ENCODE measurements at regions not wholly inside any gene's neighbourhood (a gene's known extent, or its start where the extent isn't known, plus 50 kb on each side); places are given as distances from the start of the nearest gene placed in this dataset.
A peak's percentile ranks its signal among the peaks of the same experiment; 100 is the strongest.

DNA sequence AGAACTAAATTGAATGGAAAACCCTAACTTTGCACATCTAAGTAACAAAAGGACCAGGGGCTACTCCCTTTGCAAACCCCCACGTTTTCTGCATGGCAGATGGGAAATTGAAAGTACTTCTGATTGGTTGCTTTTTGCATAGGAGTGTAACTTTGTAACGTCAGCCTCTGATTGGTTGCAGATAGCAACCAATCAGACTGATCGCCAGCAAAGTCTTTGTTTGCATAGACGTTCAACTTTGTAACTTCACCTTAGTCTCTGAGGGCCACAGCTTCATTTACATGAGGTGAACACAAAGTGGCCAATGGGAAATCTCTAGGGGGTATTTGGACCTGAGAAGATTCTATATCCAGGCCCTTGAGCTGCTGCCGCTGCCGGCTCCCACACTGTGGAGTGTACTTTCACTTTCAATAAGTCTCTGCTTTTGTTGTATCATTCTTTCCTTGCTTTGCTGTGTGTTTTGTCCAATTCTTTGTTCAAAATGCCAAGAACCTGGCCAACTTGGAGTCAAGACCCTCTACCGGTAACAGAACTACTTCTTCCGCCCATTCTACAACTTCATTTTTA is 102.5 kb upstream of the PRICKLE1 start:
- H3K4me1 ChIP-seq (ENCODE audit: control insufficient read depth, insufficient read depth, low read length), result no peaks in the 10 kb centered on the region
- in situ Hi-C loops (cut with MboI), result no loop called here
- no peak overlapping the region for H3K9ac ChIP-seq (ENCODE audit: control insufficient read depth, insufficient read depth, low read length)
- intact Hi-C loops (cut with micrococcal nuclease; ENCODE audit: unreplicated experiment), result no loop called here
- no TSS peak for BruUV-seq (replicated peaks)
- ATAC-seq, result no peak
- no peak overlapping the region for H3K27ac ChIP-seq (ENCODE audit: control insufficient read depth, insufficient read depth)
- ChIA-PET CTCF (no interaction called here), RAD21 (ENCODE audit: unreplicated experiment) (no interaction called here), POLR2A (no interaction called here), SMC1A (ENCODE audit: uncharacterized antibody, unreplicated experiment) (no interaction called here)
- H3K36me3 ChIP-seq (ENCODE audit: control insufficient read depth in 2 of 2, insufficient read depth in 2 of 2, low read length in 1 of 2), result no peaks in the 10 kb centered on the region
- no peak for FAIRE-seq
- no peak overlapping the region for H3K4me3 ChIP-seq
- no peaks in the 10 kb centered on the region; the same call in 2 of the 3 replicates for H3K9me3 ChIP-seq (replicated peaks; ENCODE audit: control insufficient read depth, insufficient read depth, low read length)
- 53% methylated on average over 8 of the region's 8 CpGs for WGBS (ENCODE audit: insufficient coverage, insufficient replicate concordance, low lambda C conversion rate, missing lambda C conversion rate)
- H2AFZ ChIP-seq (ENCODE audit: control insufficient read depth, low read depth, low read length), result no peak overlapping the region
- no peaks in the 10 kb centered on the region for H3K79me2 ChIP-seq (ENCODE audit: control insufficient read depth, insufficient read depth, low read length)
- no peaks in the 10 kb centered on the region for H4K20me1 ChIP-seq (ENCODE audit: control insufficient read depth, insufficient read depth)
- H3K4me2 ChIP-seq (ENCODE audit: control insufficient read depth, insufficient read depth), result no peak overlapping the region
- no peaks in the 10 kb centered on the region for H3K27me3 ChIP-seq (replicated peaks in 1 of 2; ENCODE audit: control insufficient read depth in 2 of 2, insufficient read depth in 2 of 2, low read length in 1 of 2)
- DNase-seq (ENCODE audit: low read depth, low spot score), result no peak
- TF ChIP-seq, protein P1, sequence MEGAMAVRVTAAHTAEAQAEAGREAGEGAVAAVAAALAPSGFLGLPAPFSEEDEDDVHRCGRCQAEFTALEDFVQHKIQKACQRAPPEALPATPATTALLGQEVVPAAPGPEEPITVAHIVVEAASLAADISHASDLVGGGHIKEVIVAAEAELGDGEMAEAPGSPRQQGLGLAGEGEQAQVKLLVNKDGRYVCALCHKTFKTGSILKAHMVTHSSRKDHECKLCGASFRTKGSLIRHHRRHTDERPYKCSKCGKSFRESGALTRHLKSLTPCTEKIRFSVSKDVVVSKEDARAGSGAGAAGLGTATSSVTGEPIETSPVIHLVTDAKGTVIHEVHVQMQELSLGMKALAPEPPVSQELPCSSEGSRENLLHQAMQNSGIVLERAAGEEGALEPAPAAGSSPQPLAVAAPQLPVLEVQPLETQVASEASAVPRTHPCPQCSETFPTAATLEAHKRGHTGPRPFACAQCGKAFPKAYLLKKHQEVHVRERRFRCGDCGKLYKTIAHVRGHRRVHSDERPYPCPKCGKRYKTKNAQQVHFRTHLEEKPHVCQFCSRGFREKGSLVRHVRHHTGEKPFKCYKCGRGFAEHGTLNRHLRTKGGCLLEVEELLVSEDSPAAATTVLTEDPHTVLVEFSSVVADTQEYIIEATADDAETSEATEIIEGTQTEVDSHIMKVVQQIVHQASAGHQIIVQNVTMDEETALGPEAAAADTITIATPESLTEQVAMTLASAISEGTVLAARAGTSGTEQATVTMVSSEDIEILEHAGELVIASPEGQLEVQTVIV (IDR thresholded peaks at IDR 0.05; ENCODE audit: borderline replicate concordance, partially characterized antibody), result no peak
- 0 out of 2 replicates have a peak, but pooled peaks have one; percentile 17 for TF ChIP-seq NFYB (IDR thresholded peaks at IDR 0.05; ENCODE audit: insufficient read depth, low read depth, low read length)

GRCh38 chr12:42690264-42690663 is 100.7 kb upstream of the PRICKLE1 start:
- CTCF ChIA-PET, result no interaction called here
- Histone ChIP-seq H3K36me3 (ENCODE audit: control insufficient read depth in 2 of 2, insufficient read depth in 2 of 2, low read length in 1 of 2) (no peaks in the 10 kb centered on the region), H3K4me2 (ENCODE audit: control insufficient read depth, insufficient read depth) (no peak overlapping the region), H3K27ac (ENCODE audit: control insufficient read depth, insufficient read depth) (no peak overlapping the region), H3K4me3 (no peak overlapping the region), H2AFZ (ENCODE audit: control insufficient read depth, low read depth, low read length) (no peak overlapping the region), H3K9me3 (replicated peaks; ENCODE audit: control insufficient read depth, insufficient read depth, low read length) (no peaks in the 10 kb centered on the region; the same call in 2 of the 3 replicates), H4K20me1 (ENCODE audit: control insufficient read depth, insufficient read depth) (no peaks in the 10 kb centered on the region), H3K9ac (ENCODE audit: control insufficient read depth, insufficient read depth, low read length) (no peak overlapping the region), H3K79me2 (ENCODE audit: control insufficient read depth, insufficient read depth, low read length) (no peaks in the 10 kb centered on the region), H3K27me3 (replicated peaks in 1 of 2; ENCODE audit: control insufficient read depth in 2 of 2, insufficient read depth in 2 of 2, low read length in 1 of 2) (no peaks in the 10 kb centered on the region; a peak in 1 of 4 replicates), H3K4me1 (ENCODE audit: control insufficient read depth, insufficient read depth, low read length) (no peaks in the 10 kb centered on the region)
- 16% methylated on average over 2 of the region's 2 CpGs for WGBS (ENCODE audit: insufficient coverage, insufficient replicate concordance, low lambda C conversion rate, missing lambda C conversion rate)
- FAIRE-seq, result no peak
- SMC1A ChIA-PET (ENCODE audit: uncharacterized antibody, unreplicated experiment), result interaction anchor here (0.5 kb wide), 1 partner anchor 270 kb away, joined by 3 read pairs; no protein-coding TSS in a partner anchor
- RAD21 ChIA-PET (ENCODE audit: unreplicated experiment), result no interaction called here
- BruUV-seq (replicated peaks), result no TSS peak
- intact Hi-C loops (cut with micrococcal nuclease; ENCODE audit: unreplicated experiment), result no loop called here
- POLR2A ChIA-PET, result no interaction called here
- in situ Hi-C loops (cut with MboI), result no loop called here
- ATAC-seq, result no peak
- DNase-seq (ENCODE audit: low read depth, low spot score), result no peak
- TF ChIP-seq ZBTB33 (IDR thresholded peaks at IDR 0.05) (no peak), GATAD2B (conservative IDR thresholded peaks at IDR 0.05; ENCODE audit: low read depth) (no peak), ZNF217 (IDR thresholded peaks at IDR 0.05) (no peak), ASH2L (IDR thresholded peaks at IDR 0.05; ENCODE audit: borderline replicate concordance, low read depth) (no peak), PML (IDR thresholded peaks at IDR 0.05; ENCODE audit: low read length) (no peak)
- TF ChIP-seq, protein P2, sequence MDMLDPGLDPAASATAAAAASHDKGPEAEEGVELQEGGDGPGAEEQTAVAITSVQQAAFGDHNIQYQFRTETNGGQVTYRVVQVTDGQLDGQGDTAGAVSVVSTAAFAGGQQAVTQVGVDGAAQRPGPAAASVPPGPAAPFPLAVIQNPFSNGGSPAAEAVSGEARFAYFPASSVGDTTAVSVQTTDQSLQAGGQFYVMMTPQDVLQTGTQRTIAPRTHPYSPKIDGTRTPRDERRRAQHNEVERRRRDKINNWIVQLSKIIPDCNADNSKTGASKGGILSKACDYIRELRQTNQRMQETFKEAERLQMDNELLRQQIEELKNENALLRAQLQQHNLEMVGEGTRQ (IDR thresholded peaks at IDR 0.05; ENCODE audit: borderline replicate concordance, low read depth, low read length), result no peak

Data from GM12878 (cell line).